HT-29 (cell line): ENCODE measurements at regions not wholly inside any gene's neighbourhood (a gene's known extent, or its start where the extent isn't known, plus 50 kb on each side); places are given as distances from the start of the nearest gene placed in this dataset.
"Not testable (repeated sequence)": the region's sequence is repeated elsewhere in the genome, so short reads cannot be mapped to it uniquely, and the experiment has no call there.

Source experiments
- DNase-seq: peaks from one replicate; pipeline ENCODE4 v3.0.0-alpha.2; 2015; ENCODE audit warnings: low spot score

DNA sequence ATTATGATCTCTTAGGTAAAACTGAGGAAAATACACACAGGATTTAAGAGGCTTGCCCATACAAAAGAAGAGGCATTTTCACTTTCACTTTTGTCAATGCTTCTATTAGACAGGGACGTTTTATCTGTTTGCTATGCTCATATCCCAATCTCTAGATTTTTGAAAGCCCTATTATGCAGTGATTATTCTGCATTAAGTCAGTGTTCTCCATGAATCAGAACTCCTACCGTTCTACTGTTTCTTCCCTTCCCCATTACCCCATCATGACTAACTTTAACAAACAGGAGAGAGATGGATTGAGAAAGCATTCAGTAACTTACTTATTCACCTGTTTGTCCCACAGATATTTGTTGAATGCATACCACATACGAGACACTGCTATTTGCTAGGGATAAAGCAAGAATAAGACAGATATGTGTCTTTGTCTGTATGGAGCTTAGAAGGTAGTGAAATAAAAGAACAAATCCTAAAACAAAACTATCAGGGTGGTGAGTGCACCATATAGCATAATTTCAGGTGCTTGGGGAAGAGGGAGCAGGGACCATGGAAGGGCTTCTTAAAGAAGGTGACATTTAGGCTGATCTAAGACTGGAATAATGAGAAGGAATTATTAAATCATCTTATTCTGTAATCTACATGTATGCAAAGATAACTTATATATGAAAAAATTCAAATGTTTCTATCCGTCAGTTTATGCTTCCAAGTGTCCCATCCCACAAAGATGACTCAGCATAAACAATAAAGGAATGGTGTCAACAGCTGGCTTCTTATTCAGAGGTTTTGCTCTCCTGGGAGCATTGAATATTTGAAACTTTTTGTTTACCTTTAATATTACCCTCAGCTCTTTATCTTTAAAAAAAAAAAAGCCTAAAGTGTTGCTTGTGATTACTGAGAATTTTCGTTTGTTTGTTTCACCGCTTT is 328.1 kb downstream of the HINT1 start:
- DNase-seq, result peak; percentile 11

DNA sequence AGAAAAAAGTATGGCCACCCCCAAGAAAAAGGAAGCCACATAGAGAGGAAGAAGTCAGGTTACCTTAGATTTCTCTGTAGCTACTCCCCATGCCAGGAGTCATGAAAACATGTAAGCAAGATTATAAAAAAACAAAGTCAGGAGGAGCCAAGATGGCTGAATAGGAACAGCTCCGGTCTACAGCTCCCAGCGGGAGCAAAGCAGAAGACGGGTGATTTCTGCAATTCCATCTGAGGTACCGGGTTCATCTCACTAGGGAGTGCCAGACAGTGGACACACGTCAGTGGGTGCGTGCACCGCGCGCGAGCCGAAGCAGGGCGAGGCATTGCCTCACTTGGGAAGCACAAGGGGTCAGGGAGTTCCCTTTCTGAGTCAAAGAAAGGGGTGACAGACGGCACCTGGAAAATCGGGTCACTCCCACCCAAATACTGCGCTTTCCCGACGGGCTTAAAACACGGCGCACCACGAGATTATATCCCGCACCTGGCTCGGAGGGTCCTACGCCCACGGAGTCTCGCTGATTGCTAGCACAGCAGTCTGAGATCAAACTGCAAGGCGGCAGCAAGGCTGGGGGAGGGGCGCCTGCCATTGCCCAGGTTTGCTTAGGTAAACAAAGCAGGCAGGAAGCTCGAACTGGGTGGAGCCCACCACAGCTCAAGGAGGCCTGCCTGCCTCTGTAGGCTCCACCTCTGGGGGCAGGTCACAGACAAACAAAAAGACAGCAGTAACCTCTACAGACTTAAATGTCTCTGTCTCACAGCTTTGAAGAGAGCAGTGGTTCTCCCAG is 347.3 kb downstream of the HINT1 start:
- DNase-seq, result peak; percentile 58

DNA sequence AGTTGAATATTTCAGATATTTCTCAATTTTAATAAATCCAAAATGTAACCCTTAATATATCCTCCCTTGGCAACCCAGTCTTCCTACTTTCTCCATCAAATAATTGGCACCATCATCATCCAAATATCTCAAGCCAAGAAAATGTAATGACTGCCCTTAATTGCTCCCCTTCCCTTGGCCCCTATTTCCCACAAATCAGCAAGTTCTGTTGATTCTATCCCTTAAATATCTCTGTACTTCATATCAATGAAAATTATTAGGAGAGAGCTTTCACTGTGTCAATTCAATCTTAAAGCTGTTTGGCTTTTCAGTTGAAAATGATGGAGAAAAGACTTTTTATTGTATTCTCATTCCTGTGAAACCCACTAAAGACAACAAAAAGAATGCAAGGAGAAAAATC is 349.8 kb downstream of the HINT1 start:
- no peak for DNase-seq

DNA sequence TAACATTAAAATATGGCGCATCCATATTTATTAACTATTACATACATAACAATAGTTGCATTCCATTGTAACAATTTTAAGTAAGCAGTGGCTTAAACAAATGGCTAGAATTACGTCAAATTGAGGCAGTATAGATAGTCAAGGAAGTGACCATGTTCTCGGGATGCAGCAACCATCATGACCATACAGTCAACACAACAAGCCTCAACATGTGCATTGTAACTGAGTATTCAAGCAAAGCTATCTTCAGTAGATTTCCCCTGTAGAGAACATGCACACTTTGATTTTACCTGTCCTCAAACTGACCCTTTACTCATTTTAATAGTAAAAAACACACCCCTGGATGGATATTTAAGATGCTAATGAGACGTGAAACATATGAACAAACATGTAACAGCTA is 356.4 kb downstream of the HINT1 start:
- no peak for DNase-seq

DNA sequence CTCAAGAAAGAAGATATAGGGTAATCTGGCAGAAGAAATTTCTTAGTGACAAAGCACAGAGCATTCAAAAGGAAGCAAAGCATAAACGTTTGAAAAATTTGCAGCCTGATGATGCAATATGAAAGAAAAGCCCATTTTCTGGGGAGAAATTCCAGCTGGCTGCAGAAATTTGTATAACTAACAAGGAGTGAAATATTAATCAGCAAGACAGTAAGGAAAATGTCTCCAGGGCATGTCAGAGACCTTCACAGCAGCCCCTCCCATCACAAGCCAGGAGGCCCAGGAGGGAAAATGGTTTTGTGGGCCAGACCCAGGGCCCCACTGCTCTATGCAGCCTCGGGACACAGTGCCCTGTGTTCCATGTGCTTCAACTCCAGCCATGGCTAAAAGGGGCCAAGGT is 359.4 kb downstream of the HINT1 start:
- DNase-seq, result no peak

DNA sequence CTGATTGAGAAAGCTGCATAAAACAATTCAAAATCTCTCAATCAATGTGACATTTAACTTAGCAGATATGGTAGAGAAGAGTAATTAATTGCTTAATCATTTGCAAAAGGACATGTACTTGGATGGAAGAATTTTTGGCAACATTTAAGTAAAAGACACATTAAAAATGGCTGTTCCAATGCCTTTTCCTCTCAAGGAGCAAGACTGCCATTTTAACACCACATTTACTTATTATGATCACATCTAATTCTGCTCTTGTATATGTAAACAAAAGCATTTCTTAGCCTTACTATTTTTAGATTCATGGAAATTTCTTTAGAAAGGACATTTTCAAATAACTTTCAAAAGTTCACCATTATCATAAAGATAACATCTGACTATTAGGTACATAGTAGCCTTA is 360.0 kb downstream of the HINT1 start:
- DNase-seq, result no peak

DNA sequence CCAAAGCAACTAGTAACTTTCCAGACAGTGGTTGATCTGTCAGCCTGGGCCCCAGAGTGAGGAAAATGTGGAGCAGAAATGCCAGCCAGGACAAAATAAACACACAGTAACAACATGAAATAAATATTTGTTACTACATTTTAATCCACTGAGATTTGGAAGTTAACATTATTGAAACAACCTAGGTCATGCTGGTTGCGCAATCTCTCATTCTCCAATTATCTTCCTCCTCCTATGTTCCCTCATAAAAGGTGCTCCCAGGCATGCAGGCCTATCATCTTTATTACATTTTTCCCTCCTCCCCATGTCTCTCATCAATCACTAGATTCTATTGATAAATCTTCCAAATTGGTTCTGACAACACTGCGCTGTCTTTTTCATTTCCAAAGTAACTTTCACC is 363.1 kb downstream of the HINT1 start:
- DNase-seq, result no peak

DNA sequence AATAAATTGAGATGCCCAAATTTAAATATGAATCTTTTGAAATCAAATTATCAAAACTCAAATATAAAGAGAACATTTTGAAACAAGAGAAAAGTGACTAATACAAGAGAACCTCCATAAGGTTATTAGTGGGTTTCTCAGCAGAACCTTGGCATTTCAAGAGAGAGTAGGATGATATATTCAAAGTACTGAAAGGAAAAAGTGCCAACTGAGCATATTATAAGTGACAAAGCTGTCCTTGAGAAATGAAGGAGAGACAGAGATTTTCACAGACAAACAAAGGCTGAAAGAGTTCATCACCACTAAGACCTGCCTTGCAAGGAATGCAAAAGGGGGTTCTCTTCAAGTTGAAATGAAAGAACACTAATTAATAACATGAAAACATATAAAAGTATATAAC is 366.0 kb downstream of the HINT1 start:
- DNase-seq, result no peak

DNA sequence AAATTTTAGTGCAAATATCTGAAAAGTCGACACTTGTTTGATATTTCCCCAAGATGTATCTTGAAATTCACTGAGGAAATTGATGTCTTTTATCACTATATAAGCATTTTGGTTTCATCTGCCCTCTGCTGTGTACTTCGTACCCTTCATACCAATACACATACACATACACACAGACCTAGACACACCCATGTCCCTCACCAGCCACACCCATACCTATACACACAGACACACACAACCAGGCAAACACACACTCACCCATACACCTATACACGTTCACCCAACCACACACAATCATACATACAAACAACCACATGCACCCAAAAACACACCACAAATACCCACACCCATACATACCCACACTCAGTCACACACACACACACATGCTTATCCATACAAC is 367.8 kb downstream of the HINT1 start:
- no peak for DNase-seq

DNA sequence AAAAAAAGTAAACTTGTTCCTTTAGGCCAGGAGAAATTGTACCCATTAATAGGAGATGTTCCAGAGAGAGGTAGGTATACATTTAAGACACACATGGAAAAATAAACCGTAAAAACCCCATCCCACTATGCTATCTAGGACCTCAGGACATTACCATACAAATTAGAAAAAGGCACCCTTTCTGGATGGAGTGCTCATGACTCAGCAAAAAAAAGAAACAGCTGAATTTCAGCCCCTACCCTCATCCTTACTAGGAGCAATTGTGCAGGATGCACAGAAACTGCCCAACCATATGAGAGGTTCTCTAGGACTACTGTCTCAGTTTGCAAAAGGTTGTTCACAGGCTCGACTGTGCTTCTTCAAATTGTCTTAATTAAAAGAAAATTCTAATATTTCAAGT is 368.2 kb downstream of the HINT1 start:
- no peak for DNase-seq

DNA sequence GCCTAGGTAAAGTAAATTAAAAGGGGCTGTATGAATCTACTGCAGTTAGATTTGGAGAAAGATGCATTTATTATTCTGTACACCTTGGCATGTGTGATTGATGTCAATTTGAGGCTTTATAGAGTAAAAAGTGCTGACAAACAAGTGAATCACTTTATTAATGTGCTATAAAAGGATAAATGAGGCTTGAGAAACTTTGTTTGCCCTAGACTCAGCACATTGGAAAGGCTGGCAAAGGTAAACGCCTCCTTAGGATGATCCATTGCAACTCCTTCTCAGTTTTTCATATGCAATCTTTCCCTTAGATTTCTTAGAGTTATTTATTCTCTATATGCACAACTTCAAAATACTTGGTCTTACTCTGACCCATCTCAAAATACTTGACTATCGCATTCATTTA is 369.0 kb downstream of the HINT1 start:
- no peak for DNase-seq

DNA sequence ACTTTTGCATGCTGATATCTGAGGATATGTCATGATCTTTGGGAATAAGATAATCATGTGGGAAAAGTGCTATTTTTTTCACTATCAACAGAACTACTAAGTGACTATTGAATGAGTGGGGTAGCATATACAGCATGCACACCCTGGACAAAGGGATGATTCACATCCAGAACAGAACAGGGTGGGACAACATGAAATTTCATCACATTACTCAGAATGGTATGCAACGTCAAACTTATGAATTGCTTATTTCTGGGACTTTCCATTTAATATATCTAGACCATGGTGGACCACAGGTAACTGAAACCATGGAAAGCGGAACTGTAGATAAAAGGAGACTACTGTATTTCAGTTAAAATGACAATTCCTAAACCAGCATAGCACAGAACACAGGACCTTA is 370.0 kb downstream of the HINT1 start:
- DNase-seq, result no peak

DNA sequence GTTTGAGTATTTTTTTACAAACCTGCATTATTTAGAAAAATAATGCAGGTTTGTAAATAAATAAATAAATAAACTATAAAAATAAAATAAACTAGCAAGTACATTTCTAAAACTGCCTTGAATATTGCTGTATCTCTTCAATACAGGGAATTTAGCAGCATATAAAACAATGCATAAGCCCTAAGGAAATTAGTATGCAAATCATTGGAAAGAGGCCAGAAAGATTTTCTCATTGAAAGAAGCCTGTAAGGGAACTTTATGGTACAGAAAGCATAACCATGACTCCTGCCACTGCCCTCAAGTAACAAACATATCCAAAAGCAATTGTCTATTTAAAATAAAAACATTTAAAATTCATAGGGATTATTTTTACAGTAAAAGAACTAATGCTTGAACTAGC is 387.3 kb downstream of the HINT1 start:
- no peak for DNase-seq

DNA sequence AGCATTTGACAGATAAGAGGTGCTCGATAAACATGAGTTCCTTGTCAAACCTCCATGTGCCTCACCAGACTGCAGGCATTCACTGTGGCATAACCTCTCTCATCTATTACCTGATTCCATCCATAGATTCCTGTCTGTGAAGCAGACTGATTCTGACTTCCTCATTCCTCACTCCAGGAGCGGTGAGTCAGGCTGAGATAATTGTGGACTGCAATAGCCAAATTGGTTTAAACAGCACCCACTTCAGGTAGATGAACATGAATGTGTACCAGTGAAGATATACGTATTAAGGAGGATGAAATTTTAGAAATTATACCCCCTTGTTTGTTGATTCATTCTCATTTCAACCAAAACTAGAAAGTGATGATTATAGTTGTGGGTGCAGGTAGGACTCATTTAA is 391.2 kb downstream of the HINT1 start:
- DNase-seq, result peak; percentile 74

DNA sequence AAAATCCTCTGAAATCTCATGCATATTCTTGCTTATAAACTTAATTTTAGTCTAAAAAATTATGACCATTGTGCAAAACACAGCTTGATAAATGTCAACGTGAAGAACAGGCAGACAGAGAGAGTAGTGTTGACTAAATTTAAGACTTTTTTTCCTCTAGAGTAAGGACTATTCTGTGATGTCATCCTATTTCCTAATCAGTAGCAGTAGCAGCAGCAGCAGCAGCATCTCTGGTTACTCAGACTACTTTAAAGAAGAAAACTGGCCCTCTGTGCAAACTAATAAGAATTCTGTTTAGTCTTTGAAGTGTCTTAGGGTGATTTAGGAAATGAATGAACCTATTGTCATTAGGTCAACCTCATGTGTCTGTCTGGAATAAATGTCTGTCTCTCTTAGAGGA is 403.0 kb downstream of the HINT1 start:
- DNase-seq, result no peak

DNA sequence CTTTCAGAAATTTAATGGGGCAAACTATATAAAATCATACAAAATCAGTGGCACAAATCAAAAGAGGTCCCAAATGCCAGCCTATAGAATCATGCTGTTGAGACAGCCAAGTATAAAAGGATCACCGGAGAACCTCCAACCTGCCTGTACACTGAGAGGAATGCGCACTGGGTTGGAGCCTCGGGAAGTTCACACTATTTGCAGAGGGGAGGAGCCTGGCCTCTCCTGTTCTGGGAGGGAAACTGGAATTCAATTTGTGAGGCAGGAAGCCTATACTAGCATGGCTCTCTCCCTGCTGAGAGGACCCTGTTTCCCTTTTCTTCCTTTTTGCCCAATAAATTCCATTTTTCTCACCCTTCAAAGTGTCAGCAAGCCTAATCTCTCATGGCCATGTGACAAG is 406.0 kb downstream of the HINT1 start:
- no peak for DNase-seq

DNA sequence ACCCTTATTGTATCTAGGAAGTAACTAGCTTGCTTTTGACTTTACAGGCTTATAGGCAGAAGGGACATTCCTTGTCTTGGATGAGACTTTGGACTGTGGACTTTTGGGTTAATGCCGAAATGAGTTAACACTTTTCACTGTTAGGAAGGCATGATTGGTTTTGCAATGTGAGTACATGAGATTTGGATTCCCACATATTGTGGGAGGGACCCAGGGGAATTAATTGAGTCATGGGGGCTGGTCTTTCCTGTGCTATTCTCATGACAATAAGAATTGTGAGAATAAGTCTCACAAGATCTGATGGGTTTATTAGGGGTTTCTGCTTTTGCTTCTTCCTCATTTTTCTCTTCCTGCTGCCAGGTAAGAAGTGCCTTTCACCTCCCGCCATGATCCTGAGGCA is 417.5 kb downstream of the HINT1 start:
- DNase-seq, result no peak

DNA sequence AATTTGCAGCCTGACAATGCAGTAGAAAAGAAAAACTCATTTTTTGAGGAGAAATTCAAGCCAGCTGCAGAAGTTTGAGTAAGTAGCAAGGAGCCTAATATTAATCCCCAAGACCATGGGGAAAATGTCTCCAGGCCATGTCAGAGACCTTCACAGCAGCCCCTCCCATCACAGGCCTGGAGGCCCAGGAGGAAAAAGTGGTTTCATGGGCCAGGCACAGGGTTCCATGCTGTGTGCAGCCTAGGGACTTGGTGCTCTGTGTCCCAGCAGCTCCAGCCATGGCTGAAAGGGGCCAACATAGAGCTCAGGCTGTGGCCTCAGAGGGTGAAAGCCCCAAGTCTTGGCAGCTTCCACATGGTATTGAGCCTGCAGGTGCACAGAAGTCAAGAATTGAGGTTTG is 418.4 kb downstream of the HINT1 start:
- not testable (repeated sequence) for DNase-seq

DNA sequence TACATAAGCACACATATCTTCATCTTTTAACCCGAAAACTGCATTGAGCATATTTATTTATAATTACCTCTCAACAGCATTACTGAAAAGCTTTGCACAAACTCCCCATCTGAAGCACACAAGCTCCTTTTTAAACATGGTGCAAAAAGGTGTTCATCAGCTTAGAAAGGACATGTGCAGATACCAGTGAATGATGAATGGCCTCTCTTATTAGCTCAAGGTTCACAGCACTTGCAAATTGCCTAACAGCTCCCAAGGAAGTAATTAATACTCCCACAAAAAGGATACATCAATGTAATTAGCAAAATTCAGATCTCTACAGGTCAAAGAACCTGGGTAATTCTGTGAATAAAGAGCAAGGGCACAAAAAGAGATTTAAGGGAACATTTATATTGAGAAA is 422.0 kb downstream of the HINT1 start:
- DNase-seq, result no peak

DNA sequence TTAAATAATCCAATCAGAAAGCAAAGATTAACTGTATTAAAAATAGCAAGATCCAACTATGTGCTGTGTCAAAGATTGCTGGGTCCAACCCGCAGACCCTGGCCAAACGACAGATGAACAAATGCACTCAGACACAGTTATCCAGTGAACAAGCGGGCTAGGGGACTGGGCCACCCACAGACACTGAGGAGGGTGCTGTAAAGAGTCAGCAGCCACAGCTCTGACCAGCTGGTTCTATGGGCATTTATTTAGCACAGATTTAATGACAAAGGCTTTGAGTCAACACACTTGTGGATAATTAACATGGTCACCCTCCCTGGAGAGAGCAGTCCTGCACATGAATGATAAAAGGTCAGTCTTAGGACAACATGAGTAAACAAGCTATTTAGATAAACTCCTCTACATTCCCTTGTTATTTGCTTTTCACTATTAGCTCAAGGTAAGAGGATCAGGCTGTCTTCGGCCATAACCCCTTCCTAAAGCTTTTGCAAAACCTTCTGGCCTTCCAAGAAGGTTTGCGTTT is 424.9 kb downstream of the HINT1 start:
- DNase-seq, result no peak

DNA sequence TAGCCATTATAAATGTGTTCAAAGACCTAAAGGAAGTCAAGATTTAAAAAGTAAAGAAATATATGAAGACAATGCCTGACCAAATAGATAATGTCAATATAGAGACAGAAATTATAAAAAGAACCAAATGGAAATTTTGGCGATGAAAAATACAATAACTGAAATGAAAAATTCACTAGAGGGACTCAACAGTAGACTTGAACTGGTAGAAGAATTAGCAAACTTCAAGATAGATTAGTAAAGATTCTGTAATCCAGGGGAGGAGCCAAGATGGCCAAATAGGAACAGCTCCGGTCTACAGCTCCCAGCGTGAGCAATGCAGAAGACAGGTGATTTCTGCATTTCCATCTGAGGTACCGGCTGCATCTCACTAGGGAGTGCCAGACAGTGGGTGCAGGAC is 433.2 kb downstream of the HINT1 start:
- no peak for DNase-seq

DNA sequence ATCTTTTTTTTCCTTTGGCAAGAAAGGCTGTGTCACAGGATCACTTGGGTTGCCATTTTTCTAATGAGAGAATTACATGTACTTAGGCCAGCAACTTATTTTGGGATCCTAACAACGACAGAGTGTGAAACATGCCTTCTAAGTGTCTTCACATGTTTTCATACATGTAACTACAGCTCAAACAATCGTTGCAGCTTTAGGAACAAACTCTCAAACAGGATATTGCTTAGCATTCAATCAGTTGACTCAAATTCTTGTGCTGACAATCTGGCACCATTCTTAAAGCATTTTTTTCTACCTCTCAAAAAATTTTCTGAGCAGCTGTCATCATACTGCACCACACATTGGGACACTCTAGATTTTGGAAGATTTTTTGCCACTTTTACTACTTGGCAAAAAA is 435.5 kb downstream of the HINT1 start:
- no peak for DNase-seq

DNA sequence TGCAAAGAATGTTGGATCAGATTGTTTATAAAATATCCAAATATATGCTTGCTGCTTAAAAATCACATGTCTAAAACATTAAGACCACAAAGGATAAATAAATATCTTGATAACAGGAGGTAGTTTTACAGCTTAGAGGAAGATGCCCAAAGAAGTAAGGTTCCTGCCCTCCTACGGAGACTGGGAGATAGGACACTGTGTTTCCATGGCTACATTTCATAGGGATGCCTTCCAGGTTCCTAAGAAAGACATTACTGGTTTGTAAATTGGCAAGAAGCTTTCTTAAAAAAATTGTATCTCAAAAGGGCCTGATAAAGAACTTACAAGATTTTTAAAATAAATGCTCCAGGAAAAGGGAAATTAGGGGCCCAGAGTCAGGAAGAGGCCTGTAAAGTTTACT is 437.2 kb downstream of the HINT1 start:
- DNase-seq, result no peak
